GM12872 (cell line): ENCODE measurements at regions not wholly inside any gene's neighbourhood (a gene's known extent, or its start where the extent isn't known, plus 50 kb on each side); places are given as distances from the start of the nearest gene placed in this dataset.

Source experiments
- TF ChIP-seq, protein P1 (sequence below): IDR thresholded peaks from 3 replicates; pipeline ENCODE4 v1.5.1; 2011; ENCODE audit warnings: low read depth, mild to moderate bottlenecking, low read length, moderate library complexity; ENCODE audit not compliant: insufficient read depth

GRCh38 chr2:224158831-224159230 lies 119.7 kb upstream of the SERPINE2 start:
- TF ChIP-seq, protein P1, sequence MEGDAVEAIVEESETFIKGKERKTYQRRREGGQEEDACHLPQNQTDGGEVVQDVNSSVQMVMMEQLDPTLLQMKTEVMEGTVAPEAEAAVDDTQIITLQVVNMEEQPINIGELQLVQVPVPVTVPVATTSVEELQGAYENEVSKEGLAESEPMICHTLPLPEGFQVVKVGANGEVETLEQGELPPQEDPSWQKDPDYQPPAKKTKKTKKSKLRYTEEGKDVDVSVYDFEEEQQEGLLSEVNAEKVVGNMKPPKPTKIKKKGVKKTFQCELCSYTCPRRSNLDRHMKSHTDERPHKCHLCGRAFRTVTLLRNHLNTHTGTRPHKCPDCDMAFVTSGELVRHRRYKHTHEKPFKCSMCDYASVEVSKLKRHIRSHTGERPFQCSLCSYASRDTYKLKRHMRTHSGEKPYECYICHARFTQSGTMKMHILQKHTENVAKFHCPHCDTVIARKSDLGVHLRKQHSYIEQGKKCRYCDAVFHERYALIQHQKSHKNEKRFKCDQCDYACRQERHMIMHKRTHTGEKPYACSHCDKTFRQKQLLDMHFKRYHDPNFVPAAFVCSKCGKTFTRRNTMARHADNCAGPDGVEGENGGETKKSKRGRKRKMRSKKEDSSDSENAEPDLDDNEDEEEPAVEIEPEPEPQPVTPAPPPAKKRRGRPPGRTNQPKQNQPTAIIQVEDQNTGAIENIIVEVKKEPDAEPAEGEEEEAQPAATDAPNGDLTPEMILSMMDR, result no peak

- TF ChIP-seq, protein P1, result no peak
Observed at GRCh38 chr2:224158061-224158460, 119.0 kb upstream of the SERPINE2 start.

DNA sequence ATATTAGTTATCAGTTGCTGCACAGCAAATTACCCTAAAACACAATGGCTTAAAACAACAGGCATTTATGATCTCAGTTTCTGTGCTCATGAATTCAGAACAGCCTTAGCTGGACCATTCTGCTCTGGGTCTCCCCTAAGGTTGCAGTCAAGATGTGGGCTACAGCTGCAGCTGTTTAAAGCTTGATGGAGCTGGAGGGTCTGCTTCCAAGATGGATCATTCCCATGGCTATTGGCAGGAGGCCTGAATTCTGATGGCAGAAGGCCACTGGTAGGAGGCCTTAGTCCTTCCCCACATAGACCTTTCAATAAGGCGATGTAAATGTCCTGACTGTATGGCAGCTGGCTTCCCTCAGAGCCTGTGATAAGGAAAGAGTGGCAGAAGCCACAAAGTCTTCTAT lies 118.6 kb upstream of the SERPINE2 start:
- TF ChIP-seq, protein P1, result no peak

DNA sequence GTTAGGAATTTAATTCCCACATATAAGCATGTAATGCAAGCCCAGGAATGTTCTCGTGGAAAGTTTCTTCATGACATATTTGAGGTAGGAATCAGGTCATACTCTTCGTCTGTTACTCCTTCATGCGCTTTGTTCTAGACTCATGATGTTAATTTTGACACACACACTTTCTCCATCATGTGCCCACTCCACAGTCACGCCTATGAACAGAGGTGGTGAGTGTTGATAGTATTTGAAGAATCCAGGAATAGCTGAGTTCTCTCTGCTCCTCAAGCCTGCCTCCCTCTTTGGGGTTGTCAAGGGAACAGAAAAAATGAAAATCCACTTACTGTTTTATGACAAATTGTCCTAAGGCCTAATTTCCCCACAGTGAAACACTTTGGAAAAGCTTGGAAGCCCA lies 117.3 kb upstream of the SERPINE2 start:
- TF ChIP-seq, protein P1, result no peak

DNA sequence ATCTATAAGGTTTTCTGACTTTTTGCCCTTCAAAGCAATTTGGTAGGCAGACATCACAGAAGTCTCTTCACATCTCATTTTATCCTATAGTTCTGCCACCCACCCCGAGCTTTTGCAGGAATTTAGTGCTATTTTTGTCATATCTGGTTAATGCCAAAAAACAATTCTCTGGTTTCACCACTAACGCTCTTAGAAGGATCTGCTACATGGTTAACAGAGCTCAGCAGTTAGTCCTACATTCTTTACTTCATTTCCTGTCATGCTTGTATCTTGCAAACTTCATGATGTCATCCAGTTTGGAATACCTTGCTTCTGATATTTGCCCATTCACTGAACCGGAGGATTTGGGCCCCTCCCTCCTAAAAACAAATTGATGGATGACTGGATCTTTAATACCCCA lies 116.8 kb upstream of the SERPINE2 start:
- TF ChIP-seq, protein P1, result no peak

- TF ChIP-seq, protein P1, result no peak
Observed at GRCh38 chr2:224155371-224155770, 116.3 kb upstream of the SERPINE2 start.

GRCh38 chr2:224151680-224152310 lies 112.7 kb upstream of the SERPINE2 start:
- TF ChIP-seq, protein P1, result no peak
